Erythroblast (primary cell): ENCODE measurements at regions not wholly inside any gene's neighbourhood (a gene's known extent, or its start where the extent isn't known, plus 50 kb on each side); places are given as distances from the start of the nearest gene placed in this dataset.

Experiments
- GATA1 ChIP-seq: IDR thresholded peaks from 2 replicates; pipeline ENCODE4 v1.6.1; 2011; ENCODE audit warnings: low read depth, mild to moderate bottlenecking, control low read depth, low read length, moderate library complexity
- POLR2A ChIP-seq: IDR thresholded peaks from 2 replicates; pipeline ENCODE4 v1.6.1; 2011; ENCODE audit warnings: mild to moderate bottlenecking, low read length

GRCh38 chr5:173438951-173439350 is 110.7 kb upstream of the STC2 start:
- no peak for TF ChIP-seq POLR2A
- no peak for TF ChIP-seq GATA1
